Activated T-cell treated with anti-CD3 and anti-CD28 coated beads for 48 hours (primary cell): ENCODE measurements at regions not wholly inside any gene's neighbourhood (a gene's known extent, or its start where the extent isn't known, plus 50 kb on each side); places are given as distances from the start of the nearest gene placed in this dataset.
"Not testable (repeated sequence)": the region's sequence is repeated elsewhere in the genome, so short reads cannot be mapped to it uniquely, and the experiment has no call there.

Experiments
- DNase-seq: peaks from one replicate; pipeline ENCODE4 v3.0.0-alpha.2; 2020; ENCODE audit warnings: low read depth

GRCh38 chr15:38743147-38743546 lies 178.5 kb upstream of the RASGRP1 start:
- DNase-seq = no peak

GRCh38 chr15:38745126-38745525 lies 180.5 kb upstream of the RASGRP1 start:
- no peak for DNase-seq

GRCh38 chr15:38745626-38746025 lies 181.0 kb upstream of the RASGRP1 start:
- DNase-seq = no peak

- DNase-seq = no peak
These were observed 181.6 kb upstream of the RASGRP1 start for GRCh38 chr15:38746211-38746610.

GRCh38 chr15:38748710-38749109 lies 184.1 kb upstream of the RASGRP1 start:
- no peak for DNase-seq

- DNase-seq = no peak
These were observed 186.2 kb upstream of the RASGRP1 start for GRCh38 chr15:38750786-38751185.

- DNase-seq = no peak
These were observed 191.1 kb upstream of the RASGRP1 start for GRCh38 chr15:38755718-38756117.

GRCh38 chr15:38756441-38756840 lies 191.8 kb upstream of the RASGRP1 start:
- no peak for DNase-seq

GRCh38 chr15:38758043-38758442 lies 193.4 kb upstream of the RASGRP1 start:
- no peak for DNase-seq

GRCh38 chr15:38761681-38762080 lies 197.1 kb upstream of the RASGRP1 start:
- no peak for DNase-seq

GRCh38 chr15:38768970-38769369 lies 204.4 kb upstream of the RASGRP1 start:
- DNase-seq = no peak

- DNase-seq = no peak
These were observed 204.9 kb upstream of the RASGRP1 start for GRCh38 chr15:38769492-38769891.

- DNase-seq = not testable (repeated sequence)
These were observed 209.5 kb upstream of the RASGRP1 start for GRCh38 chr15:38774076-38774475.

- no peak for DNase-seq
These were observed 216.6 kb upstream of the RASGRP1 start for GRCh38 chr15:38781196-38781595.

- no peak for DNase-seq
These were observed 217.5 kb upstream of the RASGRP1 start for GRCh38 chr15:38782156-38782555.

GRCh38 chr15:38788918-38789317 lies 224.3 kb upstream of the RASGRP1 start:
- DNase-seq = no peak

- no peak for DNase-seq
These were observed 225.0 kb upstream of the RASGRP1 start for GRCh38 chr15:38789566-38789965.

GRCh38 chr15:38793206-38793810 lies 228.7 kb upstream of the RASGRP1 start:
- DNase-seq = no peak

- no peak for DNase-seq
These were observed 231.0 kb upstream of the RASGRP1 start for GRCh38 chr15:38795471-38796245.

GRCh38 chr15:38796589-38796988 lies 232.0 kb upstream of the RASGRP1 start:
- DNase-seq = no peak

- not testable (repeated sequence) for DNase-seq
These were observed 232.9 kb upstream of the RASGRP1 start for GRCh38 chr15:38797506-38797905.

- not testable (repeated sequence) for DNase-seq
These were observed 234.6 kb upstream of the RASGRP1 start for GRCh38 chr15:38799202-38799601.

GRCh38 chr15:38809621-38810020 lies 245.0 kb upstream of the RASGRP1 start:
- no peak for DNase-seq

- DNase-seq = no peak
These were observed 246.1 kb upstream of the RASGRP1 start for GRCh38 chr15:38810686-38811085.
